Activated CD4-positive, alpha-beta T cell treated with anti-CD3 and anti-CD28 coated beads, Interleukin-2, amount 10 ng/mL, durations not matched to agents 24 days and 14 days (primary cell): ENCODE measurements at regions not wholly inside any gene's neighbourhood (a gene's known extent, or its start where the extent isn't known, plus 50 kb on each side); places are given as distances from the start of the nearest gene placed in this dataset.

Source experiments
- DNase-seq: peaks from one replicate; pipeline ENCODE4 v3.0.0; 2022
- H3K27ac Mint-ChIP-seq: one replicate; pipeline ENCODE4 v1.8.0; 2022; ENCODE audit warnings: mild to moderate bottlenecking, mixed read lengths
- H3K27me3 Mint-ChIP-seq: one replicate; pipeline ENCODE4 v1.8.0; 2022; ENCODE audit warnings: mixed read lengths
- H3K36me3 Mint-ChIP-seq: one replicate; pipeline ENCODE4 v1.8.0; 2022; ENCODE audit warnings: low read depth, mild to moderate bottlenecking, mixed read lengths
- H3K4me1 Mint-ChIP-seq: one replicate; pipeline ENCODE4 v1.8.0; 2021; ENCODE audit warnings: mixed read lengths
- H3K4me3 Mint-ChIP-seq: one replicate; pipeline ENCODE4 v1.8.0; 2022; ENCODE audit warnings: mild to moderate bottlenecking, moderate library complexity, mixed read lengths
- H3K9me3 Mint-ChIP-seq: one replicate; pipeline ENCODE4 v1.8.0; 2021; ENCODE audit warnings: mixed read lengths
- intact Hi-C: fragments of 100-400 bp; cut with micrococcal nuclease; formaldehyde crosslinking; loops from one replicate; pipeline ENCODE4 v1.15.1; 2023

GRCh38 chr6:126419901-126420300 lies 80.0 kb downstream of the CENPW start:
- intact Hi-C loops: no loop called here
- Mint-ChIP-seq H3K27ac (no peak overlapping the region), H3K36me3 (no peaks in the 10 kb centered on the region)

GRCh38 chr6:126422912-126423311 lies 83.0 kb downstream of the CENPW start:
- Mint-ChIP-seq H3K27ac (no peak overlapping the region), H3K4me3 (no peak overlapping the region), H3K27me3 (no peaks in the 10 kb centered on the region), H3K4me1 (no peaks in the 10 kb centered on the region), H3K36me3 (no peaks in the 10 kb centered on the region), H3K9me3 (no peaks in the 10 kb centered on the region)
- intact Hi-C loops: no loop called here
- DNase-seq: no peak

More at GRCh38 chr6:126419901-126420300, 80.0 kb downstream of the CENPW start:
- Mint-ChIP-seq H3K4me1 (no peaks in the 10 kb centered on the region), H3K4me3 (no peak overlapping the region), H3K9me3 (no peaks in the 10 kb centered on the region), H3K27me3 (no peaks in the 10 kb centered on the region)
- DNase-seq: no peak

- intact Hi-C loops: no loop called here
- no peak overlapping the region for H3K4me3 Mint-ChIP-seq
Measured at GRCh38 chr6:126427713-126428112, 87.8 kb downstream of the CENPW start.

GRCh38 chr6:126429866-126430265 lies 90.0 kb downstream of the CENPW start:
- intact Hi-C loops: no loop called here
- Mint-ChIP-seq H3K4me3 (no peak overlapping the region), H3K4me1 (no peaks in the 10 kb centered on the region)

More at GRCh38 chr6:126427713-126428112, 87.8 kb downstream of the CENPW start:
- Mint-ChIP-seq H3K27ac (no peak overlapping the region), H3K36me3 (no peaks in the 10 kb centered on the region), H3K4me1 (no peaks in the 10 kb centered on the region), H3K27me3 (no peaks in the 10 kb centered on the region), H3K9me3 (no peaks in the 10 kb centered on the region)
- DNase-seq: no peak

GRCh38 chr6:126432564-126432963 lies 92.6 kb downstream of the CENPW start:
- no peaks in the 10 kb centered on the region for H3K27me3 Mint-ChIP-seq
- no peak overlapping the region for H3K27ac Mint-ChIP-seq
- no peaks in the 10 kb centered on the region for H3K36me3 Mint-ChIP-seq
- DNase-seq: no peak
- no peaks in the 10 kb centered on the region for H3K9me3 Mint-ChIP-seq
- intact Hi-C loops: no loop called here
- H3K4me3 Mint-ChIP-seq: no peak overlapping the region
- H3K4me1 Mint-ChIP-seq: no peaks in the 10 kb centered on the region

More at GRCh38 chr6:126429866-126430265, 90.0 kb downstream of the CENPW start:
- no peak overlapping the region for H3K27ac Mint-ChIP-seq
- no peaks in the 10 kb centered on the region for H3K27me3 Mint-ChIP-seq
- H3K36me3 Mint-ChIP-seq: no peaks in the 10 kb centered on the region
- DNase-seq: no peak
- H3K9me3 Mint-ChIP-seq: no peaks in the 10 kb centered on the region

GRCh38 chr6:126433927-126434326 lies 94.0 kb downstream of the CENPW start:
- Mint-ChIP-seq H3K4me1 (no peaks in the 10 kb centered on the region), H3K4me3 (no peak overlapping the region), H3K36me3 (no peaks in the 10 kb centered on the region), H3K27me3 (no peaks in the 10 kb centered on the region), H3K27ac (no peak overlapping the region), H3K9me3 (no peaks in the 10 kb centered on the region)
- intact Hi-C loops: no loop called here
- no peak for DNase-seq

- intact Hi-C loops: no loop called here
- Mint-ChIP-seq H3K36me3 (no peaks in the 10 kb centered on the region), H3K27ac (no peak overlapping the region), H3K27me3 (no peaks in the 10 kb centered on the region), H3K4me3 (no peak overlapping the region), H3K9me3 (no peaks in the 10 kb centered on the region), H3K4me1 (no peaks in the 10 kb centered on the region)
- no peak for DNase-seq
Measured at GRCh38 chr6:126437205-126437604, 97.3 kb downstream of the CENPW start.

- DNase-seq: no peak
- H3K4me3 Mint-ChIP-seq: no peak overlapping the region
- H3K9me3 Mint-ChIP-seq: no peaks in the 10 kb centered on the region
- H3K27me3 Mint-ChIP-seq: no peaks in the 10 kb centered on the region
- no peak overlapping the region for H3K27ac Mint-ChIP-seq
- no peaks in the 10 kb centered on the region for H3K36me3 Mint-ChIP-seq
- H3K4me1 Mint-ChIP-seq: no peaks in the 10 kb centered on the region
- intact Hi-C loops: no loop called here
Measured at GRCh38 chr6:126439040-126439439, 99.1 kb downstream of the CENPW start.

GRCh38 chr6:126440923-126441322 lies 101.0 kb downstream of the CENPW start:
- Mint-ChIP-seq H3K27ac (no peak overlapping the region), H3K36me3 (no peaks in the 10 kb centered on the region), H3K27me3 (no peaks in the 10 kb centered on the region), H3K4me3 (no peak overlapping the region), H3K9me3 (no peaks in the 10 kb centered on the region), H3K4me1 (no peaks in the 10 kb centered on the region)
- DNase-seq: no peak
- intact Hi-C loops: no loop called here

- H3K4me3 Mint-ChIP-seq: no peak overlapping the region
- no peak for DNase-seq
- H3K4me1 Mint-ChIP-seq: no peaks in the 10 kb centered on the region
- no peaks in the 10 kb centered on the region for H3K27me3 Mint-ChIP-seq
- no peak overlapping the region for H3K27ac Mint-ChIP-seq
- intact Hi-C loops: no loop called here
- H3K9me3 Mint-ChIP-seq: no peaks in the 10 kb centered on the region
- no peaks in the 10 kb centered on the region for H3K36me3 Mint-ChIP-seq
Measured at GRCh38 chr6:126444659-126445273, 104.9 kb downstream of the CENPW start.

GRCh38 chr6:126446248-126446647 lies 106.3 kb downstream of the CENPW start:
- H3K9me3 Mint-ChIP-seq: no peaks in the 10 kb centered on the region
- H3K4me3 Mint-ChIP-seq: no peak overlapping the region
- no peaks in the 10 kb centered on the region for H3K4me1 Mint-ChIP-seq
- intact Hi-C loops: no loop called here
- no peaks in the 10 kb centered on the region for H3K36me3 Mint-ChIP-seq
- H3K27me3 Mint-ChIP-seq: no peaks in the 10 kb centered on the region
- H3K27ac Mint-ChIP-seq: no peak overlapping the region
- DNase-seq: no peak

- no peaks in the 10 kb centered on the region for H3K36me3 Mint-ChIP-seq
- intact Hi-C loops: no loop called here
- H3K27me3 Mint-ChIP-seq: no peaks in the 10 kb centered on the region
- no peaks in the 10 kb centered on the region for H3K9me3 Mint-ChIP-seq
- no peak for DNase-seq
- H3K4me3 Mint-ChIP-seq: no peak overlapping the region
- H3K27ac Mint-ChIP-seq: no peak overlapping the region
- H3K4me1 Mint-ChIP-seq: no peaks in the 10 kb centered on the region
Measured at GRCh38 chr6:126447367-126447766, 107.5 kb downstream of the CENPW start.

- H3K27ac Mint-ChIP-seq: no peak overlapping the region
- H3K4me1 Mint-ChIP-seq: no peaks in the 10 kb centered on the region
- no peak overlapping the region for H3K4me3 Mint-ChIP-seq
- H3K36me3 Mint-ChIP-seq: no peaks in the 10 kb centered on the region
- no peaks in the 10 kb centered on the region for H3K27me3 Mint-ChIP-seq
- intact Hi-C loops: no loop called here
- DNase-seq: no peak
- H3K9me3 Mint-ChIP-seq: no peaks in the 10 kb centered on the region
Measured at GRCh38 chr6:126461045-126461444, 121.1 kb downstream of the CENPW start.

- Mint-ChIP-seq H3K27ac (no peak overlapping the region), H3K4me1 (no peaks in the 10 kb centered on the region), H3K27me3 (no peaks in the 10 kb centered on the region), H3K4me3 (no peak overlapping the region), H3K36me3 (no peaks in the 10 kb centered on the region), H3K9me3 (no peaks in the 10 kb centered on the region)
- intact Hi-C loops: no loop called here
- DNase-seq: no peak
Measured at GRCh38 chr6:126464245-126464644, 124.3 kb downstream of the CENPW start.

GRCh38 chr6:126475449-126475848 lies 135.5 kb downstream of the CENPW start:
- no peak overlapping the region for H3K27ac Mint-ChIP-seq
- intact Hi-C loops: no loop called here
- no peaks in the 10 kb centered on the region for H3K36me3 Mint-ChIP-seq
- H3K9me3 Mint-ChIP-seq: no peaks in the 10 kb centered on the region
- no peak for DNase-seq
- no peaks in the 10 kb centered on the region for H3K4me1 Mint-ChIP-seq
- H3K27me3 Mint-ChIP-seq: no peaks in the 10 kb centered on the region
- H3K4me3 Mint-ChIP-seq: no peak overlapping the region
